UCSD-AML1 (cell line): ENCODE measurements at regions not wholly inside any gene's neighbourhood (a gene's known extent, or its start where the extent isn't known, plus 50 kb on each side); places are given as distances from the start of the nearest gene placed in this dataset.

Experiments used
- DNase-seq: peaks from one replicate; lab custom pipeline; 2025; ENCODE audit not compliant: unreplicated experiment; lab: John Stamatoyannopoulos, UW

DNA sequence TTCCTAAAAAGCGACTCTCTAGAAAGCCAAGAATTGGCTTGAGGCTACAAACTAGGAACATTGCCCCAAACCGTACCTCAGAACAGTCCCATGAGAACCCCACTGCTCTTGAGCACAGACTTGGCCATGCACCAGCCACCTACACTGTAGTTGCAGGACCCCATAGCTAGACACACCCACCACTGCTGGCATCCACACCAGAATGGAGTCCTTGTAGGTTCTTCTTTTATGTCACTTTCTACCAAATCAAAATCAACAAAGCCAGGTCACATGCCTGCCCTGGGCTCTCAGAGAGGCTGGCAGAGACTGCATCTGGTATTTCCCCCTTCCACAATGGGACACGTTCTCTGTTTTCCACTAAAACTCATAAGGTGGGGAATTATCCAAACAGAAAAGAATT lies 290.5 kb downstream of the SHOX2 start:
- DNase-seq = no peak

GRCh38 chr3:157810924-157811718 lies 295.1 kb downstream of the SHOX2 start:
- no peak for DNase-seq

DNA sequence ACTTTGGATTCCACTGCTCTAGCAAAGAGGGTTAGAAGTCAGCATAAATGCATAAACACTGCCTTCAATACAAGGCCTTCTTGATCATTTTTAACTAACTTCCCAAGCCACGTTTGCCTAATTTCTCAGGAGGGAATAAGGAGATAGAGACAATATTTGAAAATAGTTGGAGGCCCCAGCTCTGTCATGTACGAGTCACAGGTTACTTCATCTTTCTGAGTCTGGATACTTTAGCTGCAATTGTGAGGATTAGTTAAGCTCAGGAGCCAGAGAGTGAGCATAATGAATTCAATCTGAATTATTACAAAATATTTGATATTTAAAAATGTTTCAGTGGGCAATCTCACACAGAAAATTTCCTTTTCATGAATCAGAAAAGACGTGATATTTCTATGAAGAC lies 298.9 kb downstream of the SHOX2 start:
- no peak for DNase-seq

DNA sequence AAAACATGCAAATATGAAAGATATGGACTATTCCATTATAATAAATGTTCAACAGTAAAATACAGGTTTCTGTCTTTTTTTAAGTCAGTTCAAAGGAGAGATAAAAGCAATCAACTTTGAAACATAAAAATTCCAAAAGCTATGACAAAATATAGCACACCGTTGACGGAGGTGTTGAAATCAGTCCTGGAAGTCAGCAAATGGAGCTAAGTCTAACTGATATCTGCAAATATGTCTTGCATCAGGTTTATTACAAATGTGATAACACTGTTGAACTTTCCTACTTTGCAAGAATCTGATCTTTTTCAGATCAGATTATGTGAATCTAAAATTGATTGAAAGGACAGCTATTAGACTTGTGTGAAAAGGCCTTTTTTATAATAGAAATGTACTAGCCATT lies 300.7 kb downstream of the SHOX2 start:
- no peak for DNase-seq

- DNase-seq = no peak
These were observed 291.6 kb upstream of the VEPH1 start for GRCh38 chr3:157794771-157795170.

DNA sequence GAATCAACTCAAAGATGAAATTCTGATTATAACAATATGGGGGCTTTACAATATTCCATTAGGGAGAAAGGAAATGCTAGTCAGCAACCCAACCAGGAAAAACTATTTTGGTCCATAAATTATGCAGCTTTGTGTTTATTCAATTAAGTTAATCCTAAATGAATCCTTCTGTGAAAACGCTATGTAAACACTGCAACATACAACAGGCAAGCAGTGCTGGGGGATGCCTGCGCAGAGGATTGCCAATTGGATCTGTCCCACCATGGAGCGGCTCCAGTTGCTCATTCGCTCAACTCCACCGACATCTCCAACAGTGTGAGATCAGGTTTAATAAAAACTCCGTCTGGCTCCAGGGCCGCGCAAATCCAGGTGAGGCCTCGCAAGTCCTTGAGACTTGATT lies 290.5 kb upstream of the VEPH1 start:
- DNase-seq = no peak

GRCh38 chr3:157789162-157789561 lies 285.9 kb upstream of the VEPH1 start:
- no peak for DNase-seq

GRCh38 chr3:157786618-157787017 lies 283.4 kb upstream of the VEPH1 start:
- no peak for DNase-seq

GRCh38 chr3:157786211-157786610 lies 283.0 kb upstream of the VEPH1 start:
- DNase-seq = no peak

DNA sequence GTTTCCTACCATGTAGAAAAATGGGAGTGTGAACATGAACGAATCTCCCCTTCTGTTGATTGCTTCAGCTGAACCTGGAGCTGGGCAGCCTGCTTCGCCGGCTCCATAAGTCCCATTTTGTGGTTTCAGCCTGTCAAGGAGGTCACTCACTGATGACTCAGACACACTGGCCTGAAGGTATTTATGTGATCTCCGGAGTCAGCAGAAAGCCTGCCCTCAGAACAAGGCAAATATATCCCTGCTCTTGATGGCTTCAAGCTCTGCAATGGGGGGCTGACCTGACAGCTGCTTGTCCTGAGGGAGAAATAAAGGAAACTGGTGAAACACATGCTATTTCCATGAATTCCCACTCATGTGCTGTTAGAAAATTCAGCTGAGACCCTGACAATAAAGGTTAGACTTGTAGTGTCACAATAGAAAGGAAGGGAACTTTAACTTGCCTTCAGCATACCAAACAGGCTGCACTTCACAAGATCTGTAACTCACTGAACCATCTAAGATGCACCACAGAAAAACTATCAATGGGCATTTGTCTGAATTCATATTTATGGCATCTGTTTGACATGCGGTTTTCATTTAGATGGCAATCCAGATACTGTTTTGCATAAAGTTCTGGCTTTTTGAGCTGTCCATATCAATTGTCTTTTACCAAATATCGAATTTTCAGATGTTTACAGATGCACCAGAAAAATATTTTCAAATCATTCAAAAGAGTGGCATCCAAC lies 282.0 kb upstream of the VEPH1 start:
- no peak for DNase-seq

- no peak for DNase-seq
These were observed 279.0 kb upstream of the VEPH1 start for GRCh38 chr3:157782236-157782635.

GRCh38 chr3:157776861-157777260 lies 273.6 kb upstream of the VEPH1 start:
- DNase-seq = no peak

DNA sequence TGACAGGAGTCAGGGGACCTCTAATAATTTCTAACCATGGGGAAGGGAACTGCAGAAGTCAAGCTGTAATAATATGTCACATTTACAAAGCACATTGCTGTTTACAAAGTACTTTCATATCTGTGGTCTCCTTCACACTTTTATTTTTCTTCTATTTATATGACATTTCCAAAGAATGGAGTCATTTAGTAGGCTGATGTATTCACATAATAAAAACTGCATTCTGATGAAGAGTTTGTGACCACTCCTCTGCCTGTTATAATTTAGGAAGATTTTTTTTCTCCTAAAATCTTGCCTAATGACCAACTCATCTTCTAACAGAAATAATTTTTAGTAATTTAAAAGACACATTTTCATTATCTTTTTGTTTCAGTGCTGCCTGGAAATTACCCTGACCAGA lies 272.2 kb upstream of the VEPH1 start:
- DNase-seq = no peak

GRCh38 chr3:157769378-157769777 lies 266.2 kb upstream of the VEPH1 start:
- DNase-seq = no peak

DNA sequence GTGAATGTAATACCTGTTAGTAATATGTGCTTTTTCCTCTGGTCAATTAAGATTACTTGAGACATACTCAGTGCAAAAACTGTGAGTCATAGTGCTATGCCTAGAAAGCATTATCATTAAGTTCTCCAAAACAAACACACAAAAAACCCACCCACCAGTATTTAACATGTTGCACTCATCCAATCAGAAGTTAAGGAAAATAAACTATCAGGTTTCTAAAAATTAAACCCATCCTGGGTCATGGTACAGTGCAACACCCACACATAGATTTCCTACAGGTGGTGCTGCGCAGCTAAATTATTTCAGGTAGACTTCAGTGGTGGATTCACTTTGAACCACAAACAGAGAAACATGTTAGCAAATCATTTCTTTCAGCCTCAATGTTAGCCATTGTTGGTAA lies 264.4 kb upstream of the VEPH1 start:
- DNase-seq = no peak

DNA sequence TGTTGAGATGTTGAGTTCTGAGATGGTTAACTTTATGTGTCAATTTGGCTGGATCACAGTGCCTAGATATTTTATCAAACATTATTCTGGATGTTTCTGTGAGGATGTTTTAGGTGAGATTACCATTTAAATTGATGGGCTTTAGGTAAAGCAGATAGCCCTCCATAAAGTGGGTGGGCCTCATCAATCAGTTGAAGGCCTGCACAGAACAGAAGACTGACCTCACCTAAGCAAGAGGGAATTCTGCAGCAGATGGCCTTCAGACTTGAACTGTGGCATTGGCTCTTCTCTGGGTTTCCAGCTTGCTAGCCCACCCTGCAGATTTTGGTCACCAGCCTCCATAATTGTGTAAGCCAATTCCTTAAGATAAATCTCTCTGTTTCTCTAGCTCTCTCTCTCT lies 260.4 kb upstream of the VEPH1 start:
- DNase-seq = no peak

- DNase-seq = no peak
These were observed 256.1 kb upstream of the VEPH1 start for GRCh38 chr3:157759311-157759710.

DNA sequence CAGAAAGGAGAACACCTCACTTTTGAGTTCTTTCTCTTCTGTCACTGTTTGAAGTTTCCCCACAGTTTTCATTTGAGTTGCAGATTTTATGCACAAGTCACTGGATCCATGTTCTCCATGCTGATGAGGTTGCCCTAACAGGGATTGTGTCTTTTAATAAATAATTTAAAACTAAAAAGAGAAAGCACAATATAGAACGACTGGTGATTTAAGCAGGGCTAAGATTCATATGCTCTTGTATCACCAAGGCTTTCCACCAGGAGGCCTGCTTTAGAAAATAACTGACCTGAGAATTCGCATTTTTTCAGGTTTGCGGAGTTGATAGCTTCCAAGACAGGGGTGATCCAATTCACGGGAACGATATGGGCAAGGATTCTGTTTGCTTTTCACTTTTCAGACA lies 252.0 kb upstream of the VEPH1 start:
- DNase-seq = no peak

DNA sequence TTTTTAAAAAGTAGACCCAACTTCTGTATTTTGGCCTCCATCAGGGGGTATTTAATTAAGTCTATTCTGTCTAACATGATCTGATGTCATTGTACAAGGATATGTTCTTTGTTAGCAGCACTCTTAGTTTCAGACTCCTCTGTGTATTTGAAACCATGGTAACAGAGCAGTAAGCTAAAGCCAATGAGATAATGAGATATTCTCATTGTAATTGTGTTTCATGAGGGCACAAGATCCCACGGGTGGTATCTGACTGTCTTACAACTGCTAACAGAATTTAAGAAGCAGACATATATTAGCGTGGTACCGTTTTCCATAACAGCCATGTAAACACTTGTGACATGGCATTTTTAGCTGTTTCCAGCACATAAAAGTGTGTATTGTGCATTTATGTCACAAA lies 251.2 kb upstream of the VEPH1 start:
- no peak for DNase-seq

GRCh38 chr3:157753787-157754136 lies 250.5 kb upstream of the VEPH1 start:
- DNase-seq = no peak

DNA sequence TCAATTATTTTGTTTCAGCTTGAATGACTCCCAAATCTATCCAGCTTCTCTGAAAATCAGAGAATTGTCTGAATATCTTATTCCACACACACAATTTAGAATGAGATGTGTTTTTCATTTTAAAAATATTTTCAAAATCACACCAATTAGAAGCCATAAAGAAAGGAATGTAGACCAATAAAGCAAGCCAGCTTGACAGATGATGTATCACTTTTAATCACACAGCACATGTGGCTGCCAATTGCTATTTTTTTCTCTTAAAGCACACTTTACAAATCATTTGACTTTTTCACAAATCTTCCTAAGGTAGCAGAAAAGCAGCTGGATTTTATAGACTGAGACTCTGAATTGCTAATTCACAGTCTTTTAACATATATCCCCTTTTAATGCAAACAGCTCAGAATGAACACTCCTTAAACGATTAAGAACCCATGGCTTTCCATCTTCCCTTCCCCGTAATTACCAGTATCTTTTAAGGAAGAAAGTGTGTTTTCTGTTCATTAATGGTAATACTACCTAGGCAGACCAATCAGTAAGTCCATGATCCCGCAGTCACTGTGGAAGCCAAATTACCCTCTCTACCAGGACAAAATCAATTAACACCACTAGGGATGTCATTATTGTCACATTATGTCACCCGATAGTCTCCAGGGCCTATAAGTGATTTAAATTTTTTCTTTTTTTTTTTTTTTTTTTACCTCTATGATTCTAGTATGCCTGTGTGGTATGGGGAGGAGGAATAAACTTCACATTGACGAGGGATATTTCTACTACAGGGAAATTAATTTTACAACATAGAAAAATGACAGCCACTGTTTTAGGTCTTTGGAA lies 250.0 kb upstream of the VEPH1 start:
- no peak for DNase-seq

DNA sequence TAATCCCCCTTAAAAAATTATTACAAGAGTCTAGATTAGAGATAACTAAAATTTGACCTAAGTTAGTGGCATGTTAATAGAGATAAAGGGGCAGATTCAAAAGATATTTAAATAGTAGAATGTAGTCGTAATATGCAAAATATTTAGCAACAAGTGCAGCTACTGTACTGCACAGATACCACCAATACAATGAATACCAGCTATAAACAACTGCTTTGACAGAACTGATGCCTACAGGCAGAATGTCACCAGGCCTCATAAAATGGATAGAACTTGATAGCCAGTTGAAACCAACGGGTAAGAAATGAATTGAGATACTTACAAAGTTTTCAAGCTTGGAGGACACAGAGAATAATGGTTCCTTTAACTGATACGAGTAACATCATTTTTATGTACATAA lies 249.3 kb upstream of the VEPH1 start:
- no peak for DNase-seq
